ENCODE measurements at regions not wholly inside any gene's neighbourhood (a gene's known extent, or its start where the extent isn't known, plus 50 kb on each side); places are given as distances from the start of the nearest gene placed in this dataset.

DNA sequence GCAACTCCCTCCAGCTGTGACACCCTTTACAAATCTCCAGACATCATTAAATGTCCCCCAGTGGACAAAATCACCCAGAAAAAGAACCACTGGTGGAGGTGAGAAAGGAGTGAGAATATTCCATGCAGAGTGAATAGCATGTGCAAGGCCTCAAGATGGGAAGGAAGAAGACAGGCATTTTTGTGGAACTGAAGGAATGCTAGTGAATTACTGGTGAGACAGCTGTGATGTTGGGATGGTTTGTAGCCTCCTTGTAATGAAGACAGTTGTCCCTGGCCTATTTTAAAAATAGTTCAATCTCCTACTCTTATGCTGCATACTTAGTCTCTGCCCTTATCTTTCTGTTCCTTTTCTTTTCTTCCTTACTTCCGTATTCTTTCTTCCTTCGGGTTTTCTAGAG is 124.9 kb upstream of the RPS23 start:
- Histone ChIP-seq H3K27me3 (no peaks in the 10 kb centered on the region), H3K9me3 (peaks cover 0 to 19% (median 10%) of the 10 kb centered on the region in 12 donors), H3K36me3 (no peaks in the 10 kb centered on the region), H3K27ac (no peak overlapping the region), H3K4me3 (no peak overlapping the region), H3K4me1 (peaks cover 0 to 17% (median 0%) of the 10 kb centered on the region in 12 donors)
- DNase-seq, result no peak
- intact Hi-C loops (cut with DNase I), result loop anchor here in 2 of 10 donors (10.0 kb wide), 1 partner anchor 48 kb away; no protein-coding TSS in a partner anchor
- TF ChIP-seq, protein P1, sequence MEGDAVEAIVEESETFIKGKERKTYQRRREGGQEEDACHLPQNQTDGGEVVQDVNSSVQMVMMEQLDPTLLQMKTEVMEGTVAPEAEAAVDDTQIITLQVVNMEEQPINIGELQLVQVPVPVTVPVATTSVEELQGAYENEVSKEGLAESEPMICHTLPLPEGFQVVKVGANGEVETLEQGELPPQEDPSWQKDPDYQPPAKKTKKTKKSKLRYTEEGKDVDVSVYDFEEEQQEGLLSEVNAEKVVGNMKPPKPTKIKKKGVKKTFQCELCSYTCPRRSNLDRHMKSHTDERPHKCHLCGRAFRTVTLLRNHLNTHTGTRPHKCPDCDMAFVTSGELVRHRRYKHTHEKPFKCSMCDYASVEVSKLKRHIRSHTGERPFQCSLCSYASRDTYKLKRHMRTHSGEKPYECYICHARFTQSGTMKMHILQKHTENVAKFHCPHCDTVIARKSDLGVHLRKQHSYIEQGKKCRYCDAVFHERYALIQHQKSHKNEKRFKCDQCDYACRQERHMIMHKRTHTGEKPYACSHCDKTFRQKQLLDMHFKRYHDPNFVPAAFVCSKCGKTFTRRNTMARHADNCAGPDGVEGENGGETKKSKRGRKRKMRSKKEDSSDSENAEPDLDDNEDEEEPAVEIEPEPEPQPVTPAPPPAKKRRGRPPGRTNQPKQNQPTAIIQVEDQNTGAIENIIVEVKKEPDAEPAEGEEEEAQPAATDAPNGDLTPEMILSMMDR (IDR thresholded peaks at IDR 0.05), result no peak
- TF ChIP-seq POLR2A (IDR thresholded peaks at IDR 0.05), result no peak
- no peak for ATAC-seq
- WGBS, 4 donors, result 81 to 90% (median 88%) methylated on average over 2 of the region's 2 CpGs

DNA sequence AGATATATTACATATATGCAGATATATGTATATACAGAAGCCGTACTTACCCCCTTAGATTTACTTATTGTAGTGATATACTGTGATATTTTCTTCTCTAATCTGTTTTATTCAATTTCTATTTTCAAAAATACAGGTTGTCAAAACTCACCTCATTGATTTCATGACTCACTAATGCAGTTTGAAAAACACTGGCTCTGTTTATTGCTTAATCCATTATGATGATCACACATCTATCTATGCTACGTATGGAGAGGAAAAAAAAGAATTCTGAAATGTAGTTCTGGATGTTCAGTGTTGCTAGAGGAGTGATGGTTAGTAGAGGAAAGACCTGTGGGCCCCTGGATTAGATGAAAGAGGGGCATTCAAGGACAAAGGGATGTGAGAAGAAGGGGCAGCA is 121.0 kb upstream of the RPS23 start:
- ATAC-seq (no peak), DNase-seq (no peak)
- Histone ChIP-seq H3K4me3 (no peak overlapping the region), H3K27ac (no peak overlapping the region), H3K9me3 (peaks cover 0 to 7% (median 4%) of the 10 kb centered on the region in 12 donors), H3K27me3 (no peaks in the 10 kb centered on the region), H3K36me3 (no peaks in the 10 kb centered on the region), H3K4me1 (peaks cover 0 to 18% (median 4%) of the 10 kb centered on the region in 12 donors)
- intact Hi-C loops (cut with DNase I), result no loop called here
- TF ChIP-seq POLR2A (IDR thresholded peaks at IDR 0.05), result no peak
- TF ChIP-seq, protein P1 (IDR thresholded peaks at IDR 0.05), result no peak
- WGBS, 4 donors, result 95 to 99% (median 97%) methylated on average over 2 of the region's 2 CpGs

DNA sequence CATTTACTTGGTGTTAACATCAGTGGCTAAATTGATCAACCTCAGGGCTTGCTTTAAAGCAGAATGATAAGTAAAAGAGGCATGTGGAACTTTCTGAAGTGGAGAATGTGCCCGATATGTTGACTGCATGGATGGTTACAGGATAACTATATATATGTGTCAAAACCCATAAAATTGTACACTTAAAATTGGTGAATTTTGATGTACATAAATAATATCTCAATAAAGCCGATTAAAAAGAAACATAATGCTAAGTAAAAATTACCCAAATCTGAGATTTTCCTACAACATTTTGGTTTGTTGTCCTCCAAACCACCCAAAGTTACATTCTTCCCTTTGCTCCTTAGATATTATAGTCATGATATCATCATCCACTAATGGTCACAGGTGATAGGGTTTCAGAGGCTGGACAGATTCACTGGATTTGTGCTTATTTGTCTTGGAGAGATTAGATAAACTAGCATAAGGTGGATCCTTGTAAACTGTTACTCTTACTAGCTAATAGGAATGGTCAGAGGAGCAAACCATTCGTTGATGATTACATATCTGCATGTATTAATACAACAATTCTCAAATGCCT is 119.7 kb upstream of the RPS23 start:
- DNase-seq (no peak), ATAC-seq (no peak)
- H3K4me3 ChIP-seq, result no peak overlapping the region
- intact Hi-C loops (cut with DNase I), result no loop called here
- no peaks in the 10 kb centered on the region for H3K9me3 ChIP-seq
- no peaks in the 10 kb centered on the region for H3K27me3 ChIP-seq
- TF ChIP-seq, protein P1 (IDR thresholded peaks at IDR 0.05), result no peak
- no peak for TF ChIP-seq POLR2A (IDR thresholded peaks at IDR 0.05)
- peak overlapping the region in 1 of 12 donors; percentile 33 for H3K27ac ChIP-seq
- H3K36me3 ChIP-seq, result no peaks in the 10 kb centered on the region
- WGBS, 4 donors, result 94 to 96% (median 95%) methylated on average over 3 of the region's 3 CpGs
- peaks cover 0 to 18% (median 4%) of the 10 kb centered on the region in 12 donors for H3K4me1 ChIP-seq

DNA sequence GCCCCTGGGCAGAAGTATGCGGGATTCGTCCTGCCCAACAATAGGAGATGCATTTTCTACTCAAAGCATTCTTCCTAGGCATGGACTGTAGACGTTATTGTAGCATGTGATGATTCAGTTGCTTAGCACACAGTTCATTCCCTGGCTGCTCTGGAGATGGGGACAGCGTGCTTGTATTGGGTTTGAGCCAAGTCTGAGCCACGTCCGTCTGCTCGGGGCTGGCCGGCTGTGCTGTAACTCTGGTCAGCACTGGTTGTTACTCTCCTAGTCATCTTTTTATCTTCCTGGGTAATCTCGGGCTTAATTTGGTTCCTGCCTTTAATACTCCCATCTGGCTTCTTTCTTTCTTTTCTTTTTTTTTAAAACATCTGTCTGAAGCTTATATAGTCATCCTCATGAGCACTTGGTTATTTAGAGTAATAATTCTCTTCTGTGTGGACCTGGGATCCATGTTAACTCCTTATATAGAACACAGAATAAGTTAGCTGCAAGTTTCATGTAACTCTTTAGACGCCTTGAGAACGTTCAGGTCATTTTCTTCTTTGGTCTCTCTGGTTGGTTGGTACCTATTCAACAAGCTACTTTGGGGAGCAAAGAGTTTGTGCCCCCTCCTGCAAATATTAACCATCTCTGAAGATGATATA is 118.8 kb upstream of the RPS23 start:
- peak overlapping the region in 6 of 12 donors; percentile 21 to 61 (median 33) for H3K27ac ChIP-seq
- DNase-seq, result peak; percentile 79 to 90 (median 80)

More for the DNA sequence above, 118.8 kb upstream of the RPS23 start:
- no peak for TF ChIP-seq POLR2A (IDR thresholded peaks at IDR 0.05)
- TF ChIP-seq, protein P1 (IDR thresholded peaks at IDR 0.05), result no peak
- no peaks in the 10 kb centered on the region for H3K27me3 ChIP-seq
- no peak overlapping the region for H3K4me3 ChIP-seq
- WGBS, 4 donors, result 9 to 18% (median 14%) methylated on average over 11 of the region's 11 CpGs
- H3K9me3 ChIP-seq, result no peaks in the 10 kb centered on the region
- peaks cover 0 to 18% (median 4%) of the 10 kb centered on the region in 12 donors for H3K4me1 ChIP-seq
- intact Hi-C loops (cut with DNase I), result no loop called here
- peak; percentile 99 to 100 (median 99) for ATAC-seq
- H3K36me3 ChIP-seq, result no peaks in the 10 kb centered on the region
